Activated CD4-positive, alpha-beta T cell treated with anti-CD3 and anti-CD28 coated beads, Interleukin-2, amount 10 ng/mL, durations not matched to agents 24 days and 14 days (primary cell): ENCODE measurements at regions not wholly inside any gene's neighbourhood (a gene's known extent, or its start where the extent isn't known, plus 50 kb on each side); places are given as distances from the start of the nearest gene placed in this dataset.
"Not testable (repeated sequence)": the region's sequence is repeated elsewhere in the genome, so short reads cannot be mapped to it uniquely, and the experiment has no call there.

Experiments
- DNase-seq: peaks from one replicate; pipeline ENCODE4 v3.0.0; 2022
- H3K27ac Mint-ChIP-seq: one replicate; pipeline ENCODE4 v1.8.0; 2022; ENCODE audit warnings: mild to moderate bottlenecking, mixed read lengths
- H3K27me3 Mint-ChIP-seq: one replicate; pipeline ENCODE4 v1.8.0; 2022; ENCODE audit warnings: mixed read lengths
- H3K36me3 Mint-ChIP-seq: one replicate; pipeline ENCODE4 v1.8.0; 2022; ENCODE audit warnings: low read depth, mild to moderate bottlenecking, mixed read lengths
- H3K4me1 Mint-ChIP-seq: one replicate; pipeline ENCODE4 v1.8.0; 2021; ENCODE audit warnings: mixed read lengths
- H3K4me3 Mint-ChIP-seq: one replicate; pipeline ENCODE4 v1.8.0; 2022; ENCODE audit warnings: mild to moderate bottlenecking, moderate library complexity, mixed read lengths
- H3K9me3 Mint-ChIP-seq: one replicate; pipeline ENCODE4 v1.8.0; 2021; ENCODE audit warnings: mixed read lengths
- intact Hi-C: fragments of 100-400 bp; cut with micrococcal nuclease; formaldehyde crosslinking; loops from one replicate; pipeline ENCODE4 v1.15.1; 2023

DNA sequence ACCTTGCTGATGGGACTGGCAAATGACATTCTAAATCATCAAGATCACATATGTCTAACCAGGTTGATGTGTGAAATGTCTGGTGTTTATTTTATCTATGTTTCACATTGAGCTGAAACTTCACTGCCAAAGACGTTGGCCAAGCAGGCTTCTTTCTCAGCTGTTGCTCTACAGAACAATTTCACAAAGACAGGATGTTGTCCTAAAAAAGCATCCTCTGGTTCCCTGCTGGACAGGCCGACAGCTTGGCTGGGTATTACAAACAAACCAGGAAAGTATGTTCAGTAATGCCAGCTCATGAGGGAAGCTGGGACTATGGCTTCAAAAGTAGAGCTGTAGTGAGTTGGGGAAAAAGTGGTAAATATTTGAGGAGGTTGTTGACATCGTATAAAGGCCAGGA, 179.4 kb downstream of the FAM43A start:
- intact Hi-C loops: no loop called here
- DNase-seq: no peak
- Mint-ChIP-seq H3K27ac (no peak overlapping the region), H3K4me3 (no peak overlapping the region), H3K27me3 (peaks cover 13% of the 10 kb centered on the region), H3K36me3 (no peaks in the 10 kb centered on the region), H3K9me3 (no peaks in the 10 kb centered on the region), H3K4me1 (no peaks in the 10 kb centered on the region)

DNA sequence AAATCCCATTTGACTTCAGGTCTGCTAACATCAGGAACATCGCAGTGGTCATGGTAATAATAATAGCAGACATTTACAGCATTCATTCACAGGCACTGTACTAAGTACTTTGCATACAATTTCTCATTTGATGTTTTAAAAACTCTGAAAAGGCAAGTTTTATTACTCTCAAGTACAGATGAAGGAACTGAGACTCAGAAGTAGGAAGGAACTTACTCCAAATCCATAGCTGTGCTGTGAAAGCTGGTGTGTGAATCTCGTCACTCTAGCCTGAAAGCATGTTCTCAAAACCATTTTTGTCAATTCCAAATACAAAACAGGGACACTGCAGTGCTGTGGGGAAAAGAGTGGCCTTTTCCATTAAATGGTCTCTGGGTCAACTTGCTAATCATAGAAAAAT, 179.9 kb downstream of the FAM43A start:
- H3K4me1 Mint-ChIP-seq: no peaks in the 10 kb centered on the region
- no peak overlapping the region for H3K27ac Mint-ChIP-seq
- H3K4me3 Mint-ChIP-seq: no peak overlapping the region
- H3K27me3 Mint-ChIP-seq: peaks cover 13% of the 10 kb centered on the region
- H3K9me3 Mint-ChIP-seq: no peaks in the 10 kb centered on the region
- intact Hi-C loops: no loop called here
- no peaks in the 10 kb centered on the region for H3K36me3 Mint-ChIP-seq
- DNase-seq: no peak

DNA sequence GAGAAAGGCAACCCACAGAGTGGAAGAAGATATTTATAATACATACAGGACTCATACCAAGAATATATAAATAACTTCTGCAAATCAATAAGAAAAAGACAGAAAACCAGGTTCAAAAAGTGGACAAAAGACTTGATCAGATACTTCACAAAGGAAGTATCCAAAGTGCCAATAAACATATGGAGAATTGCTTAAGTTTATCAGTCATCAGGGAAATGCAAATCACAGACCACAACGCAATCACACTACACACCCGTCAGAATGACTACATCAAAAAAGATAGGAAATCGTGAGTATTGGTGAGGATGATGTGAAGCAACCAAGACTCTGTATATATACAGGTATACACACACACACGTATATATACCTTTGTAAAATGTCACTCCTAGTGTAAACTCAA, 180.6 kb downstream of the FAM43A start:
- Mint-ChIP-seq H3K4me3 (no peak overlapping the region), H3K4me1 (no peaks in the 10 kb centered on the region), H3K27ac (no peak overlapping the region), H3K36me3 (no peaks in the 10 kb centered on the region), H3K9me3 (no peaks in the 10 kb centered on the region), H3K27me3 (peaks cover 13% of the 10 kb centered on the region)
- intact Hi-C loops: no loop called here
- no peak for DNase-seq

DNA sequence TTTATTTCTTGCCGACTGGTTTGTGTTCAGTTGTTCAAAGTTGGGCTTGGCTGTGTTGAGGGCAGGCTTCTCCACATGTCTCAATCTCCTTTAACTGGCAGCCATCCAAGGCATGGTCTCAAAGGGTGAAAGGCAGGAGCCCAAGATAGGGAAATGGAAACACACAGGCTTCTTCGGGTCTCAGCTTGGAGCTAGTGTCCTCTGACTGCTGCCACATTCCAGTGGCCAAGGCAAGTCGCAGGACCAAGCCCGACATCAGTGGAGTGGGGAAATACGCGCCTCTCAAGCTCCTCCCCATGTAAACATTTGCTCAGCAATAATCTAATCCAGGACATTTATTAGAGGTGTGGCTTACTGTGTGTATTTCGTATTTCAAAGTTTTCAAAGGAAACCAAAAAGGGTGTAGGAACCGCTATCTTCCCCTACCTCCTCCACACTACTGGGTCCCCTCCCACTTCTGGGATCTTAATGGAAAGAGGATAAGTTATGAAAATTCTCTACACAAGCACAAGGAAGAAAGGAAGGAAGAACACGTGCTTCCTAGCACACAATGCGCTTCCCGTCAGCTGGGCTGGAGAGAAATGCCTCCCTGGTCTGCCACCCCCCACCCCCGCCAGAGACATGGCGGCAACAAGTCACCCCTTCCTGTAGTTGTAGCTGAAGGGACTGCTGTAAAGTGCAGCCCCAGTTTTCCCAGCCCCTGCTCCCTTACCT, 181.7 kb downstream of the FAM43A start:
- intact Hi-C loops: no loop called here
- Mint-ChIP-seq H3K36me3 (no peaks in the 10 kb centered on the region), H3K4me3 (no peak overlapping the region), H3K4me1 (no peaks in the 10 kb centered on the region), H3K27me3 (peaks cover 15% of the 10 kb centered on the region), H3K27ac (no peak overlapping the region), H3K9me3 (no peaks in the 10 kb centered on the region)
- DNase-seq: no peak

DNA sequence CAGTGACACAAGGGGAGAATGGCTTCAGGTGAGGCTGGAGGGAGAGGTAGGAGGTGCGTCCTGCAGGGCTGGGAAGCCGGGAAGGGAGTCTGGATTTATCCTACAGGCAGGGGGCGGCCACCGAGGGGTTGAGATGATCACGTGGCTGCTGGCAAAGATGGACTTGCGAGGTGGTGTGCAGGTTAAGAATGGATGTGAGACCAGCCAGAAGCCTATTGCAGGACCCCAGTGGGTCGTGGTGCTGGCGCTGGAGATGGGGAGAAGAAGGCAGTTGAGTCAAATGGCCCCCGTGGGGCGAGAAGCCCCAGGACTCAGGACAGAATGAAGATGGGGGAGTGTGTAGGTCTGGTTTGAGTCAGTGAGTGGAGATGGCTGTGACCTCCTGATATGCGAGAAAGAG, 183.1 kb downstream of the FAM43A start:
- no peak for DNase-seq
- intact Hi-C loops: no loop called here
- Mint-ChIP-seq H3K27ac (no peak overlapping the region), H3K4me3 (no peak overlapping the region), H3K36me3 (no peaks in the 10 kb centered on the region), H3K27me3 (peaks cover 13% of the 10 kb centered on the region), H3K9me3 (no peaks in the 10 kb centered on the region), H3K4me1 (no peaks in the 10 kb centered on the region)

DNA sequence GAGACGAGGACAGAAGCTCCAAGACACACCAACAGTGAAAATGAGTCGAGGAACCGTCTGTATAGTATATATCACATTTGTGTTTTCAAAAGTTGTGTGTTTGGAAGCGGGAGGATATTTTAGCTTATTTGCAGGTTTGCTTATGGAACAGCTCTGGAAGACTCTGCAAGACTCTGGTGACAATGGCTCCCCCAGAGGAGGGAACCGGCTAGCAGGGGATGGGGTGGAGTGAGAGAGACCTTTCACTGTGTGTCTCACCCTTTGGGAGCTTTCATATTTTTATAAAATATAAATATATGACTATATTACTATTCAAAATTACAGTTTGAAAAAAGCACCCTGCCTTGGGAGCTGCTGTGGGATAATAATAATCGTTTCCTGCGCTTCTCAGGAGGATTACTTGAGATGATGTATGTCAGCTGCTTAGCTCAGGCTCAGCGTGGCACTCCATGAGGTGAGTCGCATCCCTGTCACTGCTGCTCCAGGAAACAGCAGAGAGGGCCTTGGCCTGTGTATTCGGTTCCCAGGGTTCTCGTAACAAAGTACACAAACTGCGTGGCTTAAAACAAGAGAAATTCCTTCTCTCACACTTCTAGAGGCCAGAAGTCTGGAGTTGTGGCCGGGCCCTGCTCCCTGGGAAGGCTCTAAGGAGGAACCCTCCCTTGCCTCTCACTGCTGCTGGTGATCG, 183.9 kb downstream of the FAM43A start:
- Mint-ChIP-seq H3K4me3 (no peak overlapping the region), H3K27me3 (peaks cover 13% of the 10 kb centered on the region), H3K27ac (no peak overlapping the region), H3K36me3 (no peaks in the 10 kb centered on the region), H3K4me1 (no peaks in the 10 kb centered on the region), H3K9me3 (no peaks in the 10 kb centered on the region)
- DNase-seq: no peak
- intact Hi-C loops: no loop called here

DNA sequence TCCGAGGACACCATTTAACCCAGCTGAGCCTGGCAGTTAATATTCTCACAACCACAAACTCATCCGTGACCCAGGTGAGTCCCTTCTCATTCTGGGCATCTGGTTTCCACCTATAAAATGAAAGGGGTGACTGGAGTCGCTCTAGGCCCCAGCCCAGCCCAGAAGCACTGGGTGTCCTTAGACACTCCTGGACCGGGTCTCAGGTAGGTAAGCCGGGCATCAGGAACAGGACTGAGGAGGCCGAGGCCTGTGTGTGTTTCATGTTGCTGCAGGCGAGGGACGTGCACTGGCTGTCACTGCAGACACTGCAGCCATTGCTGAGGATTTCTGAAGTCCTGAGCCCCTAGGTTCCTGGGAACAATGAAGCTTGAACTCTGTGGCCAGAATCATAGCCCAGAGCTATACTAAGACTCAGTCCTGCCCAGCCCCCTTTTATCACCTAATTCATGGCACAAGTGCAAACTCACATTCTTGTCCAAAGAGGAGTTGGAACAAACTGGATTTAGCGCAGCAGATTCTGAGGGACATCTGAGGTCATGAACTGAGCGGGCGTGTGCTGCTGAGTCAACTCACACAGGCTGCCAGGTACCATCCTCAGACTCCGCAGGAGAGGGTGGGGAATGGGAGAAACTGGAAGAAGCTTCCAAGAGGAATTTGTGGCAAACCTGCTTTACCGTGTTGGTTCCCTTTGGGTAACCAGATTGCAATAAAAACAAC, 184.9 kb downstream of the FAM43A start:
- intact Hi-C loops: no loop called here

DNA sequence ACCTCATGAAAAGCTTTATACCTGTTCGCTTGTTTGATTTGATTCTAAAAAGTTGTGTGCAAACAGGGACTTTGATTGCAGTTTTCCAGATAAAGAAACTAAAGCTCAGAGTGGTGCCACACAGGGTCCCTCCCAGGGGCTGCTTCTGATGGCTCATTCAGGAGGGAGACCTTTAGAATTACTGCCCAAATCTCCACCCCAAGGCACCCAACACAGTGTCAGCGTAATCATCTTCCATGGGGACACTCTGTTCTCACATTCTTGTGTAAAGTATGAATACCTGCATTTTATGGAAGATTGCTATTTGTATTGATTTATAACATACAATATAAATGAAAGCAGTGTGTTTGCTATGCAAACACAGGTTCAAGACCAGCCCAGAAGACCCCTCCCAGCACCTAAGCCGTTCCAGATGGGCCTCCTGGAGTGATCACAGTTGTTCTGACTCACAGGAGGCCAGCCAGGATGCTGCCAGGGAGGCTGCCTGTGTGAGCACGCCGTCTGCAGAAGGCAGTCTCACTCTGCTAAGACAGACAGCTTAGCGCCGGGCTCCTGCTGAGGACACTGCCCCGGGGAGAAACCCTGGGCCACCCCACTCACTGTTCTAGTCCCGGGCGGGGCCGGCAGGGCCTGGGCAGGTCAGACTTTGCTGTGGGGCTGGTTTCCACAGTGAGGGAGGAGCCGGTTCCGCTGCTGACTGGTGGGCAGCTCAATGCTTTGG, 185.6 kb downstream of the FAM43A start:
- peaks cover 6% of the 10 kb centered on the region for H3K27me3 Mint-ChIP-seq
- H3K27ac Mint-ChIP-seq: no peak overlapping the region
- no peaks in the 10 kb centered on the region for H3K4me1 Mint-ChIP-seq
- intact Hi-C loops: no loop called here
- H3K9me3 Mint-ChIP-seq: no peaks in the 10 kb centered on the region
- no peaks in the 10 kb centered on the region for H3K36me3 Mint-ChIP-seq
- no peak overlapping the region for H3K4me3 Mint-ChIP-seq
- DNase-seq: no peak

More for the DNA sequence above, 184.9 kb downstream of the FAM43A start:
- no peak overlapping the region for H3K4me3 Mint-ChIP-seq
- no peaks in the 10 kb centered on the region for H3K4me1 Mint-ChIP-seq
- H3K9me3 Mint-ChIP-seq: no peaks in the 10 kb centered on the region
- no peaks in the 10 kb centered on the region for H3K36me3 Mint-ChIP-seq
- no peak for DNase-seq
- H3K27me3 Mint-ChIP-seq: peaks cover 11% of the 10 kb centered on the region
- H3K27ac Mint-ChIP-seq: no peak overlapping the region

DNA sequence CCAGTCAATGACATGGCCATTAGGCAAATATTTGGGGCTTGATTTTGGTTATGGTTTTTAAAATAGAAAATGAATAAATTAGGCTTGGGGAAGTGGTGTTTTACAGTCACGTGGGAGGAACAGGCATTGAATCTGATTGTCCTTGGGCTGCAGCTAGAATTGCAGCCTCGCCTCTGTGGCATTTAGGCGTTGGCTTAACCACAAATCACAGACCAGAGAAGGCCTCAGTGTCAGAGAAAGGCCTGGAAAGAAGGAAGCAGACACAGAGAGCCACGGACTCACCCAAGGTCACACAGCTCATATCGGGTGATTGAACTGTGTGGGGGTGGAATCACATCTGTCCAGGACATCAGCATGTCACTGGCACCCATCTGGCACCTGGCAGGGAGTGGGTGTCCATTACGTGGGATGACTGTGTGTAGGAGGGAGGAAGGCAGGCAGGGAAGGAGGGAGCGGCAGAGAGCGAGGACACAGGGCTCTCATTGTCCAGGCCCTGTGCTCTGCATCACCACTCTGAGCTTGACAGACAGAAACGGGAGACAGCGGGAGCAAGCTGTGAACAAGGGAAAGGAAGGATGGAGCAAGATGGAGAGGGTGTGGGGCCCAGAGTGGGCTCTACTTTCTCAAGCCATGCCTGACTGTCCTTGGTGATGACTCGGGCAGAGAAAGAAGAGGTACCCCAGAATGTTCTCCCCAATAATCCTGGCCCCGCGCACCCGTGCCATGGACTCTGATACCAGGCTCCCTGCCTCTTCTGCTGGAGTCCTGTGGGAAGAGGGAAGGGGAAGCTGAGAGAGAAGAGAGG, 186.4 kb downstream of the FAM43A start:
- Mint-ChIP-seq H3K27me3 (peaks cover 6% of the 10 kb centered on the region), H3K27ac (no peak overlapping the region), H3K4me3 (no peak overlapping the region)

DNA sequence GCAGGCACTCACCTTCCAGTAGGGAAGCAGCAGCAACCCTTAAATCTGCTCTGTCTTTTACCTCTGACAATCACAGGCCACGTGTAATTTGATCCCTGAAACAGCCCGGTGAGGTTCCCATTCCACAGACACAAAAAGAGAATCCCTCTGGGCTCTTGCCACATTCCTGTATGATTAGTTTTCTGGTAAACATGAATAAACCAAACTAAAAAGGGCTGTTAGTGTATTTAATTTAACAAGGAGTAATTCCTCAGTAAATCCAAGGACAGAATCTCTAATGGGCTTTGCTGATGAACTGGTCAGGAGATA, 186.9 kb downstream of the FAM43A start:
- no peaks in the 10 kb centered on the region for H3K36me3 Mint-ChIP-seq
- no peak for DNase-seq
- H3K27me3 Mint-ChIP-seq: peaks cover 2% of the 10 kb centered on the region
- H3K4me1 Mint-ChIP-seq: no peaks in the 10 kb centered on the region
- intact Hi-C loops: no loop called here
- H3K27ac Mint-ChIP-seq: no peak overlapping the region
- H3K9me3 Mint-ChIP-seq: no peaks in the 10 kb centered on the region
- H3K4me3 Mint-ChIP-seq: no peak overlapping the region

More for the DNA sequence above, 186.4 kb downstream of the FAM43A start:
- H3K4me1 Mint-ChIP-seq: no peaks in the 10 kb centered on the region
- intact Hi-C loops: no loop called here
- no peaks in the 10 kb centered on the region for H3K9me3 Mint-ChIP-seq
- DNase-seq: no peak
- no peaks in the 10 kb centered on the region for H3K36me3 Mint-ChIP-seq

DNA sequence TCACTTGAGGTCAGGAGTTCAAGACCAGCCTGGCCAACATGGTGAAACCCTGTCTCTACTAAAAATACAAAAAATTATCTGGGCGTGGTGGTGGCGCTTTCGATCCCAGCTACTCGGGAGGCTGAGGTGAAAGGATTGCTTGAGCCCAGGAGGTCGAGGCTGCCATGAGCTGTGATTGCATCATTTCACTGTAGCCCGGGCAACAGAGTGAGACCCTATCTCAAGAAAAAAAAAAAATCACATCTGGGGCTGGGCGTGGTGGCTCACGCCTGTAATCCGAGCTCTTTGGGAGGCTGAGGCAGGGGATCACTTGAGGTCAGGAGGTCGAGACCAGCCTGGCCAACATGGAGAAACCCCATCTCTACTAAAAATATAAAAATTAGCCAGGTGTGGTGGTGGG, 187.8 kb downstream of the FAM43A start:
- H3K9me3 Mint-ChIP-seq, H3K27me3 Mint-ChIP-seq, H3K27ac Mint-ChIP-seq, DNase-seq, H3K4me1 Mint-ChIP-seq, intact Hi-C loops, H3K4me3 Mint-ChIP-seq, H3K36me3 Mint-ChIP-seq: not testable (repeated sequence)

DNA sequence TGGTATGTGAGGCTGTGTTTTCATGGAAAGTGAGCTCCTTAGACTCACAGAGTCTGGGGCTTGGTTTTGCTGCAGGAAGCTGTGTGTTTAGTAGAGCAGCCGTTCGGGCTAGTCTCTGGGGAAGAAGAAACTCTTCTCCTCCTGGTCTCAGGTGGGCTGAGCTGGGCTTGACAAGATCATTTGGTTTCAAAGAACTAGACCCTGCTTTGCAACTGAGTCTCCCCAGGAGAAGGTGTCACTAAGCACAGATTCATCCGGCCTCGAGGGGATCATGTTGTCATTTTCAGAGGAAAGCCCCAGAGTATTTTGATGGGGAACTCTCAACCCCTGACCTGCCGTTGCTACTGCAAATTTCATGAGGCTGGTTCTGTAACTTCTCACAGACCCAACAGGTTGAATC, 188.5 kb downstream of the FAM43A start:
- Mint-ChIP-seq H3K4me3 (no peak overlapping the region), H3K27ac (no peak overlapping the region)

DNA sequence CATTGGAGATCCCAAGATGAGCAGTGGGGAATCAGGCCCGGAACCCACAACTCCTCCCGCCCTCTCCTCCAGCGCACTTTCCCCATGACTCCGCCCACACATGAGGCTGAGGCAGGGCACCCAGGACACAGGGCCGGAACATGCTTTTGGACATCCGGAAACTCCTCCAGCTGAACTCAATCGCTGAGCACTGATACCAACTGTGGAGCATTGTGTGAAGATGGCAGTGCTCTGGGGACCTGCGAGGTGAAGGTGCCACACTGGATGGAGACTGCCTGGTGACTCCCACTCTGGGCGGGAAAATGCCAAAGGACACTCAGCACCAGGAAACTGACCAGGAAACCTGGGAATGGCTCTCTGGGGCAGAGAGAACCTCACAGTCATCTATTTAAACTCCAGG, 189.1 kb downstream of the FAM43A start:
- peaks cover 6% of the 10 kb centered on the region for H3K4me1 Mint-ChIP-seq
- H3K27me3 Mint-ChIP-seq: peaks cover 4% of the 10 kb centered on the region
- intact Hi-C loops: no loop called here
- no peak overlapping the region for H3K4me3 Mint-ChIP-seq
- no peaks in the 10 kb centered on the region for H3K36me3 Mint-ChIP-seq
- no peak for DNase-seq
- no peaks in the 10 kb centered on the region for H3K9me3 Mint-ChIP-seq
- no peak overlapping the region for H3K27ac Mint-ChIP-seq

More for the DNA sequence above, 188.5 kb downstream of the FAM43A start:
- Mint-ChIP-seq H3K36me3 (no peaks in the 10 kb centered on the region), H3K27me3 (peaks cover 4% of the 10 kb centered on the region), H3K9me3 (no peaks in the 10 kb centered on the region), H3K4me1 (peaks cover 2% of the 10 kb centered on the region)
- intact Hi-C loops: no loop called here
- no peak for DNase-seq
